A549 (cell line): ENCODE measurements at regions not wholly inside any gene's neighbourhood (a gene's known extent, or its start where the extent isn't known, plus 50 kb on each side); places are given as distances from the start of the nearest gene placed in this dataset.

Experiments used
- BHLHE40 ChIP-seq: IDR thresholded peaks from 2 replicates; pipeline ENCODE4 v1.6.1; 2012; ENCODE audit warnings: low read depth, low read length, inconsistent platforms
- CEBPB ChIP-seq, 2 experiments: fragments of >200 bp in 1 of 2; sonication (Bioruptor Twin) in 1 of 2; formaldehyde crosslinking in 1 of 2; IDR thresholded peaks; 2 replicates each; pipeline ENCODE4 v1.6.1; 2012 to 2016
- CHD2 ChIP-seq: fragments of 150-350 bp; IDR thresholded peaks from 2 replicates; pipeline ENCODE4 v1.6.1; 2014; ENCODE audit warnings: low read length; ENCODE audit not compliant: partially characterized antibody
- CHD4 ChIP-seq: fragments of 200-600 bp; sonication (generic); IDR thresholded peaks from 2 replicates; pipeline ENCODE4 v1.6.1; 2016; ENCODE audit warnings: antibody characterized with exemption, mild to moderate bottlenecking, borderline replicate concordance
- FOXS1 ChIP-seq: fragments of 250-450 bp; sonication (Bioruptor Pico); IDR thresholded peaks from 2 replicates; pipeline ENCODE4 v1.5.0; 2020; ENCODE audit warnings: mild to moderate bottlenecking, moderate library complexity
- HDAC2 ChIP-seq: fragments of 200-600 bp; sonication (generic); IDR thresholded peaks from 2 replicates; pipeline ENCODE4 v1.6.1; 2016
- PHF8 ChIP-seq: fragments of 200-600 bp; sonication (generic); IDR thresholded peaks from 2 replicates; pipeline ENCODE4 v1.6.1; 2016; ENCODE audit warnings: low read depth, mild to moderate bottlenecking, antibody characterized with exemption, moderate library complexity, borderline replicate concordance
- POLR2A ChIP-seq: IDR thresholded peaks from 2 replicates; pipeline ENCODE4 v1.6.1; 2012; ENCODE audit warnings: mild to moderate bottlenecking, low read length
- RAD21 ChIP-seq, 2 experiments: fragments of >200 bp in 1 of 2; sonication (Bioruptor Twin) in 1 of 2; formaldehyde crosslinking in 1 of 2; IDR thresholded peaks in 1 of 2; conservative IDR thresholded peaks in 1 of 2; 2 replicates in 1 of 2; 3 replicates in 1 of 2; pipeline ENCODE4 v1.6.1; 2012 to 2018; ENCODE audit warnings: inconsistent platforms in 1 of 2
- RFX5 ChIP-seq: fragments of 450-650 bp; IDR thresholded peaks from 2 replicates; pipeline ENCODE4 v1.7.1; 2014; ENCODE audit warnings: antibody characterized with exemption, mild to moderate bottlenecking, moderate library complexity
- SMC3 ChIP-seq: fragments of >200 bp; sonication (Bioruptor Twin); formaldehyde crosslinking; IDR thresholded peaks from 3 replicates; pipeline ENCODE4 v1.6.1; 2018; ENCODE audit warnings: inconsistent platforms
- TF ChIP-seq, protein P1 (sequence below): fragments of >200 bp; sonication (Bioruptor Twin); formaldehyde crosslinking; IDR thresholded peaks from 3 replicates; pipeline ENCODE4 v1.5.1; 2016
- TF ChIP-seq, protein P2 (sequence below): IDR thresholded peaks from 2 replicates; pipeline ENCODE4 v1.6.1; 2012
- TF ChIP-seq, protein P3 (sequence below): fragments of 200-600 bp; sonication (generic); IDR thresholded peaks from 2 replicates; pipeline ENCODE4 v1.6.1; 2016; ENCODE audit warnings: antibody characterized with exemption, mild to moderate bottlenecking, moderate library complexity

DNA sequence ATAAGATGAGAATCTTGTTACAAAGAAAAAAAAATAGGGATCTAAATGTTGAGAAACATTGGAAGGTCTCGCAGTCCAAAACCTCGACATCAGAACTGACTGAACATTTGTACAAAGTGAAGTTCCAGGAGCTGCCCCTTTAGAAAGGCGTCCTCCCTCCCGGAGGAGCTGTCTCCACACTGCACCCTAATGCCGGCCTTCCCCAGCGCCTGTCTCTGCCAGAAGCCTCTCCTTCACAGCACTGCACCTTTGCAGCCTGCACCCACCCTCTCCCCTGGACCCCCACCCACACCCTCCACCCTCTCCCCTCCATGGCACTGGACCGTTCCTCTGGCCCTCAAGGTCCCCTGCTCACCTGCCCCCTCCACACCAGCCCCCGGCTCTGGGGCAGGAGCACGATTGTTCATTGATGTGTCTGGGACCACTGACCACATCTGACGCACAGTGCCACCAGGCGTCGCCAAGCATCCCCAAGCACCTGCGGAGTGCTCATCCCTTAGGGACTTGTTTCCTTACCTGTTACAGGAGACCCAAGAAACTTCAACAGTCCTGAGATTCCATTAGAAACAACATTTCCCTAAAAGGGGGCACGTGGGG is 90.3 kb upstream of the SNTG2 start:
- TF ChIP-seq POLR2A (no peak), PHF8 (no peak), HDAC2 (no peak), SMC3 (0 out of 3 replicates have a peak, but pooled peaks have one; percentile 11), RAD21 (conservative IDR thresholded peaks at IDR 0.05 in 1 of 2, IDR thresholded peaks at IDR 0.05 in 1 of 2) (no peak), CHD2 (no peak), RFX5 (no peak), FOXS1 (no peak), CHD4 (no peak), BHLHE40 (no peak), CEBPB (IDR thresholded peaks at IDR 0.05) (no peak)
- TF ChIP-seq, protein P1, sequence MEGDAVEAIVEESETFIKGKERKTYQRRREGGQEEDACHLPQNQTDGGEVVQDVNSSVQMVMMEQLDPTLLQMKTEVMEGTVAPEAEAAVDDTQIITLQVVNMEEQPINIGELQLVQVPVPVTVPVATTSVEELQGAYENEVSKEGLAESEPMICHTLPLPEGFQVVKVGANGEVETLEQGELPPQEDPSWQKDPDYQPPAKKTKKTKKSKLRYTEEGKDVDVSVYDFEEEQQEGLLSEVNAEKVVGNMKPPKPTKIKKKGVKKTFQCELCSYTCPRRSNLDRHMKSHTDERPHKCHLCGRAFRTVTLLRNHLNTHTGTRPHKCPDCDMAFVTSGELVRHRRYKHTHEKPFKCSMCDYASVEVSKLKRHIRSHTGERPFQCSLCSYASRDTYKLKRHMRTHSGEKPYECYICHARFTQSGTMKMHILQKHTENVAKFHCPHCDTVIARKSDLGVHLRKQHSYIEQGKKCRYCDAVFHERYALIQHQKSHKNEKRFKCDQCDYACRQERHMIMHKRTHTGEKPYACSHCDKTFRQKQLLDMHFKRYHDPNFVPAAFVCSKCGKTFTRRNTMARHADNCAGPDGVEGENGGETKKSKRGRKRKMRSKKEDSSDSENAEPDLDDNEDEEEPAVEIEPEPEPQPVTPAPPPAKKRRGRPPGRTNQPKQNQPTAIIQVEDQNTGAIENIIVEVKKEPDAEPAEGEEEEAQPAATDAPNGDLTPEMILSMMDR: no peak
- TF ChIP-seq, protein P2, sequence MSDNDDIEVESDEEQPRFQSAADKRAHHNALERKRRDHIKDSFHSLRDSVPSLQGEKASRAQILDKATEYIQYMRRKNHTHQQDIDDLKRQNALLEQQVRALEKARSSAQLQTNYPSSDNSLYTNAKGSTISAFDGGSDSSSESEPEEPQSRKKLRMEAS: no peak
- TF ChIP-seq, protein P3, sequence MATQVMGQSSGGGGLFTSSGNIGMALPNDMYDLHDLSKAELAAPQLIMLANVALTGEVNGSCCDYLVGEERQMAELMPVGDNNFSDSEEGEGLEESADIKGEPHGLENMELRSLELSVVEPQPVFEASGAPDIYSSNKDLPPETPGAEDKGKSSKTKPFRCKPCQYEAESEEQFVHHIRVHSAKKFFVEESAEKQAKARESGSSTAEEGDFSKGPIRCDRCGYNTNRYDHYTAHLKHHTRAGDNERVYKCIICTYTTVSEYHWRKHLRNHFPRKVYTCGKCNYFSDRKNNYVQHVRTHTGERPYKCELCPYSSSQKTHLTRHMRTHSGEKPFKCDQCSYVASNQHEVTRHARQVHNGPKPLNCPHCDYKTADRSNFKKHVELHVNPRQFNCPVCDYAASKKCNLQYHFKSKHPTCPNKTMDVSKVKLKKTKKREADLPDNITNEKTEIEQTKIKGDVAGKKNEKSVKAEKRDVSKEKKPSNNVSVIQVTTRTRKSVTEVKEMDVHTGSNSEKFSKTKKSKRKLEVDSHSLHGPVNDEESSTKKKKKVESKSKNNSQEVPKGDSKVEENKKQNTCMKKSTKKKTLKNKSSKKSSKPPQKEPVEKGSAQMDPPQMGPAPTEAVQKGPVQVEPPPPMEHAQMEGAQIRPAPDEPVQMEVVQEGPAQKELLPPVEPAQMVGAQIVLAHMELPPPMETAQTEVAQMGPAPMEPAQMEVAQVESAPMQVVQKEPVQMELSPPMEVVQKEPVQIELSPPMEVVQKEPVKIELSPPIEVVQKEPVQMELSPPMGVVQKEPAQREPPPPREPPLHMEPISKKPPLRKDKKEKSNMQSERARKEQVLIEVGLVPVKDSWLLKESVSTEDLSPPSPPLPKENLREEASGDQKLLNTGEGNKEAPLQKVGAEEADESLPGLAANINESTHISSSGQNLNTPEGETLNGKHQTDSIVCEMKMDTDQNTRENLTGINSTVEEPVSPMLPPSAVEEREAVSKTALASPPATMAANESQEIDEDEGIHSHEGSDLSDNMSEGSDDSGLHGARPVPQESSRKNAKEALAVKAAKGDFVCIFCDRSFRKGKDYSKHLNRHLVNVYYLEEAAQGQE: no peak
